Suprapubic skin (tissue), 4 donors: ENCODE measurements at regions not wholly inside any gene's neighbourhood (a gene's known extent, or its start where the extent isn't known, plus 50 kb on each side); places are given as distances from the start of the nearest gene placed in this dataset.
"Not testable (repeated sequence)": the region's sequence is repeated elsewhere in the genome, so short reads cannot be mapped to it uniquely, and the experiment has no call there.

Source experiments
- EP300 ChIP-seq: sonication (generic); formaldehyde crosslinking; IDR thresholded peaks from one replicate; pipeline ENCODE4 v1.6.1; 2017; ENCODE audit warnings: antibody characterized with exemption
- POLR2A ChIP-seq, 2 donors: fragments of 450-650 bp; IDR thresholded peaks; one replicate each; pipeline ENCODE4 v1.6.1; 2017; ENCODE audit warnings: antibody characterized with exemption in 2 of 2, mild to moderate bottlenecking in 2 of 2, moderate library complexity in 2 of 2
- POLR2AphosphoS5 ChIP-seq, 3 donors: sonication (generic); formaldehyde crosslinking; IDR thresholded peaks; one replicate each; pipeline ENCODE4 v1.6.1; 2017; ENCODE audit warnings: antibody characterized with exemption in 3 of 3
- TF ChIP-seq, protein P1 (sequence below), 2 donors: fragments of 200-600 bp in 1 of 2; fragments of 450-650 bp in 1 of 2; sonication (generic) in 1 of 2; IDR thresholded peaks; one replicate each; pipeline ENCODE4 v1.5.1; 2016 to 2019; ENCODE audit warnings: antibody characterized with exemption in 2 of 2, mild to moderate bottlenecking in 1 of 2, moderate library complexity in 1 of 2

DNA sequence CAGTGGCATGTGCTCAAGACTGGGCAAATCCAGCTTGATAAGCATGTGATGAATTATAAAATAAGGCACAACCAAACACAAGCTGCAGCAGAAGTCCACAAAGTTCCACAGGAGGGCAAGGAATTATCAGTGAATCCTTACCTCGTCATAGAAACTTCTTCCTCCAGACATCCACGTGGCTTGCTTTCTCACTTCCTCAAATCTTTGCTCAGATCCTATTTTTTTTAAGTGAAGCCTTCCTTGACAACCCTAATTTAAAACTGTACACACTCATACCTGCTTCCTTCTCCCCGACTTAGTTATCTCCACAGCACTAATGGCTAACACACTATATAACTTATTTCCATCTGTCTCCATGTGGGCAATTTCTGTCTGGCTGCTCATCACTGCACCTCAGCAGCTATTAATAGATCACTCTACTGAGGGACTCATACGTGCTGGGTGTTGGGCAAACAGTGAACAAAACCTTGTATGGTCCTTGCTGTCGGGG lies 320.7 kb downstream of the KLF13 start:
- TF ChIP-seq, protein P1, sequence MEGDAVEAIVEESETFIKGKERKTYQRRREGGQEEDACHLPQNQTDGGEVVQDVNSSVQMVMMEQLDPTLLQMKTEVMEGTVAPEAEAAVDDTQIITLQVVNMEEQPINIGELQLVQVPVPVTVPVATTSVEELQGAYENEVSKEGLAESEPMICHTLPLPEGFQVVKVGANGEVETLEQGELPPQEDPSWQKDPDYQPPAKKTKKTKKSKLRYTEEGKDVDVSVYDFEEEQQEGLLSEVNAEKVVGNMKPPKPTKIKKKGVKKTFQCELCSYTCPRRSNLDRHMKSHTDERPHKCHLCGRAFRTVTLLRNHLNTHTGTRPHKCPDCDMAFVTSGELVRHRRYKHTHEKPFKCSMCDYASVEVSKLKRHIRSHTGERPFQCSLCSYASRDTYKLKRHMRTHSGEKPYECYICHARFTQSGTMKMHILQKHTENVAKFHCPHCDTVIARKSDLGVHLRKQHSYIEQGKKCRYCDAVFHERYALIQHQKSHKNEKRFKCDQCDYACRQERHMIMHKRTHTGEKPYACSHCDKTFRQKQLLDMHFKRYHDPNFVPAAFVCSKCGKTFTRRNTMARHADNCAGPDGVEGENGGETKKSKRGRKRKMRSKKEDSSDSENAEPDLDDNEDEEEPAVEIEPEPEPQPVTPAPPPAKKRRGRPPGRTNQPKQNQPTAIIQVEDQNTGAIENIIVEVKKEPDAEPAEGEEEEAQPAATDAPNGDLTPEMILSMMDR (IDR thresholded peaks at IDR 0.05), result not testable (repeated sequence)
- not testable (repeated sequence) for TF ChIP-seq EP300; POLR2AphosphoS5 (IDR thresholded peaks at IDR 0.05); POLR2A (IDR thresholded peaks at IDR 0.05)
